ENCODE measurements at regions not wholly inside any gene's neighbourhood (a gene's known extent, or its start where the extent isn't known, plus 50 kb on each side); places are given as distances from the start of the nearest gene placed in this dataset.

- TF ChIP-seq POLR2A (IDR thresholded peaks at IDR 0.05) (no peak), CTCF (IDR thresholded peaks at IDR 0.05) (no peak), POLR2AphosphoS5 (IDR thresholded peaks at IDR 0.05; ENCODE audit: insufficient read depth in 1 of 2, low read depth in 1 of 2) (no peak)
These were observed 204.5 kb downstream of the RAB38 start for GRCh38 chr11:87970762-87971161.

Measured in vagina (tissue), 2 donors.